ENCODE measurements at regions not wholly inside any gene's neighbourhood (a gene's known extent, or its start where the extent isn't known, plus 50 kb on each side); places are given as distances from the start of the nearest gene placed in this dataset.
"Not testable (repeated sequence)": the region's sequence is repeated elsewhere in the genome, so short reads cannot be mapped to it uniquely, and the experiment has no call there.

DNA sequence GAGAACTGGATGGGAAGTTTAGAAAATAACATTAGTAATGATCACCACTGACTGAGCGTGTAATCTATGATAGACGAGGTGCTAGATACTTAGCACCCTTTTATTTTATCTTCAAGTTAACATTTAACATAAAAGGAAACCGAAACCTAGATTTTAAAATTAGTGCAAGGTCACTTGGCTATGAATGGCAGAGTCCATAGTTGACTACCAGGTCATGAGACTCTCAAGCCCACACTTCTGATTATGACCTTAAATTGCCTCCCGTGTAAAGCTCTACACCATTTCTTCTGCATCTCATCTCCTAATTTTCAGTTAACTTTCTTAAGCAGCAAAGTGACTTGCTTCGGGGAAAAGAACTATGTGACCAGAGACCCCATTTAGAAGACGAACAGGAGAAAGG is 266.5 kb upstream of the NBPF12 start:
- TF ChIP-seq, protein P1, sequence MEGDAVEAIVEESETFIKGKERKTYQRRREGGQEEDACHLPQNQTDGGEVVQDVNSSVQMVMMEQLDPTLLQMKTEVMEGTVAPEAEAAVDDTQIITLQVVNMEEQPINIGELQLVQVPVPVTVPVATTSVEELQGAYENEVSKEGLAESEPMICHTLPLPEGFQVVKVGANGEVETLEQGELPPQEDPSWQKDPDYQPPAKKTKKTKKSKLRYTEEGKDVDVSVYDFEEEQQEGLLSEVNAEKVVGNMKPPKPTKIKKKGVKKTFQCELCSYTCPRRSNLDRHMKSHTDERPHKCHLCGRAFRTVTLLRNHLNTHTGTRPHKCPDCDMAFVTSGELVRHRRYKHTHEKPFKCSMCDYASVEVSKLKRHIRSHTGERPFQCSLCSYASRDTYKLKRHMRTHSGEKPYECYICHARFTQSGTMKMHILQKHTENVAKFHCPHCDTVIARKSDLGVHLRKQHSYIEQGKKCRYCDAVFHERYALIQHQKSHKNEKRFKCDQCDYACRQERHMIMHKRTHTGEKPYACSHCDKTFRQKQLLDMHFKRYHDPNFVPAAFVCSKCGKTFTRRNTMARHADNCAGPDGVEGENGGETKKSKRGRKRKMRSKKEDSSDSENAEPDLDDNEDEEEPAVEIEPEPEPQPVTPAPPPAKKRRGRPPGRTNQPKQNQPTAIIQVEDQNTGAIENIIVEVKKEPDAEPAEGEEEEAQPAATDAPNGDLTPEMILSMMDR (IDR thresholded peaks at IDR 0.05 in 8 of 11, conservative IDR thresholded peaks at IDR 0.05 in 3 of 11), result not testable (repeated sequence)
- TF ChIP-seq POLR2AphosphoS5, POLR2A (IDR thresholded peaks at IDR 0.05): not testable (repeated sequence)

All from spleen (tissue), 7 donors.